Prostate gland (tissue), 2 donors: ENCODE measurements at regions not wholly inside any gene's neighbourhood (a gene's known extent, or its start where the extent isn't known, plus 50 kb on each side); places are given as distances from the start of the nearest gene placed in this dataset.

Source experiments
- DNase-seq: peaks from one replicate; pipeline ENCODE4 v3.0.0-alpha.2; 2019; ENCODE audit warnings: low spot score
- H3K27ac ChIP-seq, 2 donors: fragments of 200-600 bp; sonication (generic); 2 replicates each; pipeline ENCODE4 v1.5.1; 2017 to 2019
- H3K27me3 ChIP-seq: fragments of 200-600 bp; sonication (generic); replicated peaks from 2 replicates; pipeline ENCODE4 v1.5.1; 2019; ENCODE audit not compliant: insufficient read depth
- H3K36me3 ChIP-seq, 2 donors: fragments of 200-600 bp; sonication (generic); 1 replicate in 1 of 2; 2 replicates in 1 of 2; pipeline versions ENCODE4 v1.5.1 to v1.8.1; 2017 to 2019
- H3K4me1 ChIP-seq: fragments of 200-600 bp; sonication (generic); replicated peaks from 2 replicates; pipeline ENCODE4 v1.5.1; 2019
- H3K4me3 ChIP-seq, 2 donors: fragments of 200-600 bp; sonication (generic); 2 replicates each; pipeline ENCODE4 v1.5.1; 2017 to 2019
- H3K9me3 ChIP-seq: fragments of 200-600 bp; sonication (generic); 2 replicates; pipeline ENCODE4 v1.5.1; 2017
- POLR2A ChIP-seq: fragments of 450-650 bp; IDR thresholded peaks from one replicate; pipeline ENCODE4 v1.6.1; 2016; ENCODE audit warnings: antibody characterized with exemption, mild to moderate bottlenecking
- POLR2AphosphoS5 ChIP-seq: sonication (generic); formaldehyde crosslinking; IDR thresholded peaks from one replicate; pipeline ENCODE4 v1.6.1; 2017; ENCODE audit warnings: antibody characterized with exemption
- WGBS: methylation state at CpG from one replicate; pipeline ENCODE4 v1.1.5; 2018; 5-methylcytosine and 5-hydroxymethylcytosine counted together
- intact Hi-C: fragments of 100-400 bp; cut with DNase I; formaldehyde crosslinking; loops from one replicate; pipeline ENCODE4 v1.14.2; 2022
- TF ChIP-seq, protein P1 (sequence below), 4 experiments: fragments of 200-600 bp in 2 of 4; fragments of 450-650 bp in 2 of 4; sonication (generic) in 2 of 4; IDR thresholded peaks; 1 replicate in 3 of 4; 2 replicates in 1 of 4; pipeline ENCODE4 v1.5.1; 2016 to 2019; ENCODE audit warnings: antibody characterized with exemption in 4 of 4, mild to moderate bottlenecking in 2 of 4, moderate library complexity in 2 of 4

DNA sequence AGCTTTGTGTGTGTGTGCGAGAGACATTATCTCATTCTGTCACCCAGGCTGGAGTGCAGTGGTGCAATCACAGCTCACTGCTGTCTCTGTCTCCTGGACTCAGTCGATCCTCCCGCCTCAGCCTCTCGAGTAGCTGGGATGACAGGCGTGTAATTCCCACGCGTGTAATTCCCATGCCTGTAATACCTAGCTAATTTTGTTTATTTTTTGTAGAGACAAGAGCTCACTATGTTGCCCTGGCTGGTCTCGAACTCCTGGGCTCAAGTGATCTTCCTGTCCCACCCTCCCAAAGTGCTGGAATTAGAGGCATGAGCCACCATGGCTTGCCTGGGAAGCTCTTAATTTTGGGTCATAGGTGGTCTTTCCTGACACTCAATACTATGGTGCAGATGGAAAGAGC lies 205.3 kb upstream of the TNRC6C start:
- Histone ChIP-seq H3K9me3 (no peaks in the 10 kb centered on the region), H3K4me3 (no peak overlapping the region), H3K27me3 (no peaks in the 10 kb centered on the region), H3K27ac (no peak overlapping the region), H3K4me1 (no peaks in the 10 kb centered on the region), H3K36me3 (no peaks in the 10 kb centered on the region)
- intact Hi-C loops, result no loop called here
- TF ChIP-seq POLR2A (no peak), POLR2AphosphoS5 (no peak)
- TF ChIP-seq, protein P1, sequence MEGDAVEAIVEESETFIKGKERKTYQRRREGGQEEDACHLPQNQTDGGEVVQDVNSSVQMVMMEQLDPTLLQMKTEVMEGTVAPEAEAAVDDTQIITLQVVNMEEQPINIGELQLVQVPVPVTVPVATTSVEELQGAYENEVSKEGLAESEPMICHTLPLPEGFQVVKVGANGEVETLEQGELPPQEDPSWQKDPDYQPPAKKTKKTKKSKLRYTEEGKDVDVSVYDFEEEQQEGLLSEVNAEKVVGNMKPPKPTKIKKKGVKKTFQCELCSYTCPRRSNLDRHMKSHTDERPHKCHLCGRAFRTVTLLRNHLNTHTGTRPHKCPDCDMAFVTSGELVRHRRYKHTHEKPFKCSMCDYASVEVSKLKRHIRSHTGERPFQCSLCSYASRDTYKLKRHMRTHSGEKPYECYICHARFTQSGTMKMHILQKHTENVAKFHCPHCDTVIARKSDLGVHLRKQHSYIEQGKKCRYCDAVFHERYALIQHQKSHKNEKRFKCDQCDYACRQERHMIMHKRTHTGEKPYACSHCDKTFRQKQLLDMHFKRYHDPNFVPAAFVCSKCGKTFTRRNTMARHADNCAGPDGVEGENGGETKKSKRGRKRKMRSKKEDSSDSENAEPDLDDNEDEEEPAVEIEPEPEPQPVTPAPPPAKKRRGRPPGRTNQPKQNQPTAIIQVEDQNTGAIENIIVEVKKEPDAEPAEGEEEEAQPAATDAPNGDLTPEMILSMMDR (IDR thresholded peaks at IDR 0.05), result no peak
- DNase-seq, result no peak
- WGBS, result 85% methylated on average over 8 of the region's 8 CpGs

DNA sequence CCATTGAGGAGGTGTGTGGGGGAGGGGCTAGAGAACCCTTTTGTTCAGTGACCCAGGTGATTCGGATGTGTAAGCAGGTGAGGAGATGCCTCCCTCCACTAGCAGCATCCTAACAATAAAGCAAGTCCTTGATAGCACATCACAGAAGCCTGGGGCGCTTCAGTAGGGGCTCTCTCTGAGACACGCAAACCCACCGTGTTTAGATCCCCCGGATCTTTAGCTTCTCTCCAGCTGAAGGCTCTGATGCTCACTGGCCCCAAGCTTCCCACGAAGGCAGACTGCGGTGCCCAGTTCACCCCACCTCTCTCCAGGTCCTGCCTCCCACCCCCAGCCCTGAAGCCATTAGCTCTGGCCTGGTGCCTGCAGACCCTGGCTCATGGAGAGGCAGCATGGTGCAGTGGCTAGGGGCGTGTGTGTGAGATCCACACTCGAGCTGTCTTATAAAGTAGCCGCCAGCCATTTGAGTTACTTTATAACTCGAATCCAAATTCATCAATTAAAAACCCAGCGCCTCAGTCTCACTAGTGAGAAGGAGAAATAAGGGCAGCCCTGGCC lies 204.7 kb upstream of the TNRC6C start:
- Histone ChIP-seq H3K36me3 (no peaks in the 10 kb centered on the region), H3K27ac (no peak overlapping the region), H3K9me3 (no peaks in the 10 kb centered on the region), H3K4me1 (no peaks in the 10 kb centered on the region), H3K4me3 (no peak overlapping the region), H3K27me3 (no peaks in the 10 kb centered on the region)
- DNase-seq, result no peak
- 92% methylated on average over 12 of the region's 12 CpGs for WGBS
- intact Hi-C loops, result no loop called here
- TF ChIP-seq, protein P1 (IDR thresholded peaks at IDR 0.05), result no peak
- TF ChIP-seq POLR2AphosphoS5 (no peak), POLR2A (no peak)

DNA sequence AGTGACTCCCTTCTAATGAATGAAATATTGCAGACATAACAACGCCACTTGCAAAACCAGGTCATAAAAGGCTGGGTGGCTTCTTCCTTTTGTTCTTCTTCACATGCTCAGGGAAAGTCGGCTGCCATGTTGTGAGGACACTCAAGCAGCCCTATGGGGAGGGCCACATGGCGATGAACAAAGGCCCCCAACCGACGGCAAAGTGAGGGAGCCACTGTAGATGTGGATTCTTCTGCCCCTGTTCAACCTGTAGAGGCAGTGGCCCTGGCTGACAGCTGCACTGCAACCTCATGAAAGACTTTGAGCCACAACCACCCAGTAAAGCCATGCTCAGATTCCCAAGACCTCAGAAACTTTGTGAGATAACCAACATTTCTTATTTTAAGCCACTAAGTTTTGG lies 203.5 kb upstream of the TNRC6C start:
- no peaks in the 10 kb centered on the region for H3K36me3 ChIP-seq
- H3K4me1 ChIP-seq, result no peaks in the 10 kb centered on the region
- H3K4me3 ChIP-seq, result no peak overlapping the region
- 80% methylated on average over 5 of the region's 5 CpGs for WGBS
- no peaks in the 10 kb centered on the region for H3K27me3 ChIP-seq
- DNase-seq, result no peak
- H3K27ac ChIP-seq, result no peak overlapping the region
- intact Hi-C loops, result no loop called here
- no peak for TF ChIP-seq POLR2A
- TF ChIP-seq POLR2AphosphoS5, result no peak
- TF ChIP-seq, protein P1 (IDR thresholded peaks at IDR 0.05), result no peak
- no peaks in the 10 kb centered on the region for H3K9me3 ChIP-seq

DNA sequence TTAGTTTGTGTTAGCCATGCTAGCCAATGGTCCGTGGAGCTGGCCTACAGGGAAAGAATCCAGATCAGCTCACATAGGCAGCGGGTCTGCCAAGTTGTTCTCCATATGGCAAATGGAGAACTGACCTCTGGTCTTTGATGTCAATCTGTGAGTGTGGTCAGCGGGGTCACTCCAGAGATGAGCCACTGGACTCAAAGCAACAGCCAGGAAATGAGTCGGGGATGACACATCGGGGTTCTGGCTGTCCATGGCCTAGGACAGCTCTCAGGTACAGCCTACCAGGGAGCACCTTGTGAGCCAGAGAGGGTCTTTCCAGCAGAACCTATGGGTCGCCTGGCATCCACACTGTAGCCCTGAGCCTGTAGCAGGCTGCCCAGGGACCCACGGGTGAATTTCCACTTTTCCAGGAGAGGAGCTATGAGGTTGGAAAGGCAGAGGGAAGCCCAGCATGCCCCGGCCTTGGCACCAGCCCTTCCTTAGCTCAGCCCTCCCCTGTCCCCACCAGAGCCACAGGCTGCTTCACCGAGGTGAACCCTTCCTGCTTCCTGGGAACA lies 203.0 kb upstream of the TNRC6C start:
- no peak for DNase-seq
- Histone ChIP-seq H3K9me3 (no peaks in the 10 kb centered on the region), H3K27me3 (no peaks in the 10 kb centered on the region), H3K4me1 (no peaks in the 10 kb centered on the region), H3K4me3 (no peak overlapping the region), H3K36me3 (no peaks in the 10 kb centered on the region), H3K27ac (no peak overlapping the region)
- no peak for TF ChIP-seq POLR2AphosphoS5
- TF ChIP-seq, protein P1 (IDR thresholded peaks at IDR 0.05), result no peak
- no peak for TF ChIP-seq POLR2A
- WGBS, result 93% methylated on average over 9 of the region's 9 CpGs
- intact Hi-C loops, result no loop called here

DNA sequence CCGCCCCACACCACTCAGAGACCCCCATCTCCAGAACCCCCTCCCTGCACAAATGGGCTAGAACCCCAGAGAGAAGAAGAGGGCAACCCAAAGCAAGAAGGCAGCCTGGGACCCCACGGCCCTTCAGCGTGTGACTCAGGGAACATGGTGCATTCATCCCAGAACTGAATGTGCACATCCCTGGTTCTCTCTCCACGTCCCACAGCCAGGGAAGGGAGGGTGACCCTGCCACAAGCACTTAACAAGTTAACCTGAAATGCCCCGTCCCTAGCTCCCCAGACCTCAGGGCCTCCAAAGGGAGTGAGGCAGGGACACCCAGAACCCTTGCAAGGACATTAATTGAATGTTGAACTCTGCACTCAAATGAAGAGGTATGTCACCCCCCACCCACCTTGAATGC lies 202.5 kb upstream of the TNRC6C start:
- no peaks in the 10 kb centered on the region for H3K9me3 ChIP-seq
- WGBS, result 80% methylated on average over 5 of the region's 5 CpGs
- H3K36me3 ChIP-seq, result no peaks in the 10 kb centered on the region
- no peaks in the 10 kb centered on the region for H3K4me1 ChIP-seq
- no peak overlapping the region for H3K4me3 ChIP-seq
- no peaks in the 10 kb centered on the region for H3K27me3 ChIP-seq
- TF ChIP-seq, protein P1 (IDR thresholded peaks at IDR 0.05), result no peak
- TF ChIP-seq POLR2A (no peak), POLR2AphosphoS5 (no peak)
- no peak for DNase-seq
- no peak overlapping the region for H3K27ac ChIP-seq
- intact Hi-C loops, result no loop called here
